CD4-positive, alpha-beta T cell (primary cell): ENCODE measurements at regions not wholly inside any gene's neighbourhood (a gene's known extent, or its start where the extent isn't known, plus 50 kb on each side); places are given as distances from the start of the nearest gene placed in this dataset.

Source experiments
- ATAC-seq: fragments of 200-7000 bp; cut with Tn5 transposase; one replicate; pipeline ENCODE4 v1.10.0; 2022; ENCODE audit warnings: mild to moderate bottlenecking; ENCODE audit not compliant: poor library complexity
- CTCF ChIA-PET: fragments of 350-600 bp; sonication (Branson Sonifier 250); formaldehyde crosslinking; loops from one replicate; lab custom pipeline; 2021; ENCODE audit warnings: antibody characterized with exemption, inconsistent platforms; lab: Charles Lee
- POLR2A ChIA-PET: fragments of 350-600 bp; sonication (Branson Sonifier 250); formaldehyde crosslinking; loops from one replicate; lab custom pipeline; 2021; ENCODE audit warnings: antibody characterized with exemption, inconsistent platforms; lab: Charles Lee
- DNase-seq, 14 experiments: peaks; one replicate each; pipeline ENCODE4 v3.0.0-alpha.2; 2013 to 2020; ENCODE audit warnings: mixed read lengths in 2 of 14
- H3K27ac ChIP-seq, 2 donors: one replicate each; pipeline versions ENCODE4 v1.5.1 to v1.7.0; 2013; ENCODE audit warnings: low read length in 2 of 2, low read depth in 1 of 2, mild to moderate bottlenecking in 1 of 2
- H3K27me3 ChIP-seq, 2 experiments: 1 replicate in 1 of 2; 2 replicates in 1 of 2; pipeline versions ENCODE4 v1.6.1 to v1.7.0; 2013; ENCODE audit warnings: low read length in 2 of 2, control low read depth in 1 of 2, mild to moderate bottlenecking in 1 of 2, moderate library complexity in 1 of 2; ENCODE audit not compliant: insufficient read depth in 2 of 2, control insufficient read depth in 1 of 2
- H3K36me3 ChIP-seq: one replicate; pipeline ENCODE4 v1.6.1; 2013; ENCODE audit warnings: low read length, control low read depth; ENCODE audit not compliant: insufficient read depth
- H3K4me1 ChIP-seq: one replicate; pipeline ENCODE4 v1.6.1; 2013; ENCODE audit warnings: low read length, control low read depth; ENCODE audit not compliant: insufficient read depth
- H3K4me3 ChIP-seq: one replicate; pipeline ENCODE4 v1.5.1; 2013; ENCODE audit warnings: mild to moderate bottlenecking, low read length, moderate library complexity
- H3K9me3 ChIP-seq, 2 experiments: 1 replicate in 1 of 2; 2 replicates in 1 of 2; pipeline versions ENCODE4 v1.6.1 to v1.7.0; 2013; ENCODE audit warnings: low read length in 2 of 2, mild to moderate bottlenecking in 2 of 2, control low read depth in 1 of 2, moderate library complexity in 1 of 2; ENCODE audit not compliant: control insufficient read depth in 1 of 2, insufficient read depth in 1 of 2
- H3K27ac Mint-ChIP-seq: one replicate; pipeline ENCODE4 v1.8.0; 2020; ENCODE audit warnings: mixed read lengths
- H3K27me3 Mint-ChIP-seq: one replicate; pipeline ENCODE4 v1.8.0; 2021; ENCODE audit warnings: mixed read lengths
- H3K36me3 Mint-ChIP-seq: one replicate; pipeline ENCODE4 v1.8.0; 2021; ENCODE audit warnings: low read depth, mixed read lengths
- H3K4me1 Mint-ChIP-seq: one replicate; pipeline ENCODE4 v1.8.0; 2021; ENCODE audit warnings: low read depth, mixed read lengths
- H3K4me3 Mint-ChIP-seq: one replicate; pipeline ENCODE4 v1.8.0; 2020; ENCODE audit warnings: mild to moderate bottlenecking, mixed read lengths
- H3K9me3 Mint-ChIP-seq: one replicate; pipeline ENCODE4 v1.8.0; 2020; ENCODE audit warnings: mixed read lengths
- intact Hi-C, 2 experiments: fragments of 100-400 bp; cut with DNase I in 1 of 2; cut with micrococcal nuclease in 1 of 2; formaldehyde crosslinking; loops; one replicate each; pipeline versions ENCODE4 v1.15.1 to v1.9.0; 2023 to 2025; cut with DNase I, micrococcal nuclease
- TF ChIP-seq, protein P1 (sequence below): fragments of 200-600 bp; IDR thresholded peaks from one replicate; pipeline ENCODE4 v1.8.0; 2022; ENCODE audit warnings: antibody characterized with exemption, mild to moderate bottlenecking

DNA sequence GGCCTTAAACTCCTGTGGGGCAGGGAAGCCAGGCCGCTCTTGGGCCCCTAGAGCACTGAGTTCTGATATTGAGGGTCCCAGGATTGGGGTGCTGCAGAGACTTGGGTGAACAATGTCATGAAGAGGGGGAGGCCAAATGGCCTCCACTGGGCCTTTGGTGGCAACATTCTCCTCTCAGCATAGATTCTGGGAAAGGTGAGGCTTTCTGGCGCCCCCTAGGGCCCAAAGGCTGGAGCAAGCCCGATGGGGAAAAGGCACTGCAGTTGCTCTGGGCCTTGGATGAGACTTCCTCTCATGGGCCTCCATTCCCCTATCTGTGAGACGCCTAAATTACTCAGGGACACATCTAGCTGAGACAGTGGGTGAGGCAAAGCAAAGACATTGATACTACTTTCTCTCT lies 84.8 kb downstream of the ACAA2 start:
- H3K9me3 Mint-ChIP-seq: no peaks in the 10 kb centered on the region
- H3K27me3 Mint-ChIP-seq: peaks cover 5% of the 10 kb centered on the region
- Histone ChIP-seq H3K27me3 (peaks cover 0 to 5% of the 10 kb centered on the region in 2 experiments), H3K4me3 (no peak overlapping the region), H3K9me3 (peaks cover 0 to 4% of the 10 kb centered on the region in 2 experiments), H3K4me1 (no peaks in the 10 kb centered on the region), H3K36me3 (no peaks in the 10 kb centered on the region), H3K27ac (no peak overlapping the region)
- DNase-seq (peak in 3 of 14 experiments; percentile 7 to 20 (median 14)), ATAC-seq (no peak)
- H3K36me3 Mint-ChIP-seq: no peaks in the 10 kb centered on the region
- TF ChIP-seq, protein P1, sequence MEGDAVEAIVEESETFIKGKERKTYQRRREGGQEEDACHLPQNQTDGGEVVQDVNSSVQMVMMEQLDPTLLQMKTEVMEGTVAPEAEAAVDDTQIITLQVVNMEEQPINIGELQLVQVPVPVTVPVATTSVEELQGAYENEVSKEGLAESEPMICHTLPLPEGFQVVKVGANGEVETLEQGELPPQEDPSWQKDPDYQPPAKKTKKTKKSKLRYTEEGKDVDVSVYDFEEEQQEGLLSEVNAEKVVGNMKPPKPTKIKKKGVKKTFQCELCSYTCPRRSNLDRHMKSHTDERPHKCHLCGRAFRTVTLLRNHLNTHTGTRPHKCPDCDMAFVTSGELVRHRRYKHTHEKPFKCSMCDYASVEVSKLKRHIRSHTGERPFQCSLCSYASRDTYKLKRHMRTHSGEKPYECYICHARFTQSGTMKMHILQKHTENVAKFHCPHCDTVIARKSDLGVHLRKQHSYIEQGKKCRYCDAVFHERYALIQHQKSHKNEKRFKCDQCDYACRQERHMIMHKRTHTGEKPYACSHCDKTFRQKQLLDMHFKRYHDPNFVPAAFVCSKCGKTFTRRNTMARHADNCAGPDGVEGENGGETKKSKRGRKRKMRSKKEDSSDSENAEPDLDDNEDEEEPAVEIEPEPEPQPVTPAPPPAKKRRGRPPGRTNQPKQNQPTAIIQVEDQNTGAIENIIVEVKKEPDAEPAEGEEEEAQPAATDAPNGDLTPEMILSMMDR: no peak
- H3K4me1 Mint-ChIP-seq: no peaks in the 10 kb centered on the region
- intact Hi-C loops: no loop called here
- no peak overlapping the region for H3K4me3 Mint-ChIP-seq
- H3K27ac Mint-ChIP-seq: no peak overlapping the region
- ChIA-PET CTCF (no interaction called here), POLR2A (no interaction called here)

DNA sequence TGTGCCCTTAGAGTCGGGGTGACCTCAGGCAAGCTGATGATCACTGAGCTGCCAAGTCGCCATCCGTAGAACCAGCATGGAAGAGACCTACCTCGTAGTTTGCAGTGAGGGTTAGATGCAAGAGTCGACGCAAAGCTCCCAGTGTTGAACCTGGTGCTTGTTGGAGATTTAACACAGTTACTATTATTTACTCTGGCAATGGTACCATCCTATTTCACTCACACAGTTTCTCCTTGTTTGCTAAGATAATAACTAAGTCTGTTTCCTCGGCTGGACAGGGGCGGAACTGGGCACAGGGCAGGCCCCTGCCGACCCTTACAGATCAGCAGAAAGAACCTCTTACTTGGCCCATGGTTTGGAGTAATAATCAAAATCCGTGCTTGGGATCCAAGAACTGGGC lies 85.5 kb downstream of the ACAA2 start:
- Histone ChIP-seq H3K27ac (no peak overlapping the region), H3K36me3 (no peaks in the 10 kb centered on the region), H3K9me3 (peaks cover 0 to 4% of the 10 kb centered on the region in 2 experiments), H3K4me1 (no peaks in the 10 kb centered on the region), H3K27me3 (peaks cover 0 to 5% of the 10 kb centered on the region in 2 experiments), H3K4me3 (no peak overlapping the region)
- TF ChIP-seq, protein P1: no peak
- Mint-ChIP-seq H3K9me3 (no peaks in the 10 kb centered on the region), H3K36me3 (no peaks in the 10 kb centered on the region), H3K4me3 (no peak overlapping the region), H3K27ac (no peak overlapping the region), H3K4me1 (no peaks in the 10 kb centered on the region), H3K27me3 (peaks cover 5% of the 10 kb centered on the region)
- ChIA-PET POLR2A (no interaction called here), CTCF (interaction anchor here (0.7 kb wide), 1 partner anchor 8 kb away, joined by 3 read pairs; no protein-coding TSS in a partner anchor)
- intact Hi-C loops: no loop called here
- ATAC-seq: no peak
- no peak for DNase-seq

DNA sequence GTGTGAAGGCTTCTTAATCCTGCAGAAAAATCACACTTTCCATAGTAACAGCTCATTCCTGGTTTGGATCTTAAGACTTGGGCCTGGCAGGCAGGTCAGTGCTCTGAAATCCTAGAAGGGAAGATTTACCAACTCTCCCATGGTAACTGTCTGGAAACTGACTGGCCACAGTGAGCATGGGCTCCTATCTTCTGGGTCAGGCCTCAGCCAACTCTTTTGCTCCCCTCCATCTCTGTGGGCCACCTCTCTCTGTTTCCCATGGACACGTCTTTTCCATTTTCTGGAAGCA lies 86.7 kb downstream of the ACAA2 start:
- Histone ChIP-seq H3K4me1 (no peaks in the 10 kb centered on the region), H3K9me3 (peaks cover 0 to 4% of the 10 kb centered on the region in 2 experiments), H3K27me3 (peaks cover 0 to 5% of the 10 kb centered on the region in 2 experiments), H3K4me3 (no peak overlapping the region), H3K36me3 (no peaks in the 10 kb centered on the region), H3K27ac (no peak overlapping the region)
- peaks cover 5% of the 10 kb centered on the region for H3K27me3 Mint-ChIP-seq
- DNase-seq (no peak), ATAC-seq (no peak)
- no peaks in the 10 kb centered on the region for H3K36me3 Mint-ChIP-seq
- TF ChIP-seq, protein P1: no peak
- CTCF ChIA-PET: no interaction called here
- POLR2A ChIA-PET: interaction anchor here (0.7 kb wide), 1 partner anchor 58 kb away, joined by 3 read pairs; no protein-coding TSS in a partner anchor
- intact Hi-C loops: no loop called here
- H3K4me3 Mint-ChIP-seq: no peak overlapping the region
- no peaks in the 10 kb centered on the region for H3K9me3 Mint-ChIP-seq
- H3K4me1 Mint-ChIP-seq: no peaks in the 10 kb centered on the region
- no peak overlapping the region for H3K27ac Mint-ChIP-seq
